ENCODE measurements at regions not wholly inside any gene's neighbourhood (a gene's known extent, or its start where the extent isn't known, plus 50 kb on each side); places are given as distances from the start of the nearest gene placed in this dataset.
A peak's percentile ranks its signal among the peaks of the same experiment; 100 is the strongest.

GRCh38 chr1:213324859-213325258, 273.8 kb downstream of the RPS6KC1 start:
- TF ChIP-seq CREB1 (IDR thresholded peaks at IDR 0.05; ENCODE audit: low read depth) (no peak), EP300 (IDR thresholded peaks at IDR 0.05; ENCODE audit: borderline replicate concordance) (no peak), NFIC (IDR thresholded peaks at IDR 0.05) (no peak), REST (IDR thresholded peaks at IDR 0.05; ENCODE audit: low read depth) (no peak), FOXM1 (IDR thresholded peaks at IDR 0.05; ENCODE audit: borderline replicate concordance, low read depth) (no peak), EGR1 (IDR thresholded peaks at IDR 0.05) (no peak), TEAD4 (IDR thresholded peaks at IDR 0.05) (no peak), TCF12 (IDR thresholded peaks at IDR 0.05; ENCODE audit: low read depth) (no peak), USF1 (IDR thresholded peaks at IDR 0.05) (no peak), TAF1 (IDR thresholded peaks at IDR 0.05; ENCODE audit: low read depth) (no peak), CEBPB (IDR thresholded peaks at IDR 0.05) (no peak), YY1 (IDR thresholded peaks at IDR 0.05; ENCODE audit: low read depth) (no peak), MAX (IDR thresholded peaks at IDR 0.05) (no peak)

- TF ChIP-seq CEBPB (IDR thresholded peaks at IDR 0.05) (no peak), CREB1 (IDR thresholded peaks at IDR 0.05; ENCODE audit: low read depth) (no peak)
Measured at GRCh38 chr1:213325482-213325881, 274.4 kb downstream of the RPS6KC1 start.

- no peak for TF ChIP-seq EGR1 (IDR thresholded peaks at IDR 0.05)
- TF ChIP-seq CEBPB (IDR thresholded peaks at IDR 0.05), result no peak
- no peak for TF ChIP-seq ZBTB7A (IDR thresholded peaks at IDR 0.05; ENCODE audit: low read depth)
- no peak for TF ChIP-seq TCF12 (IDR thresholded peaks at IDR 0.05; ENCODE audit: low read depth)
- no peak for TF ChIP-seq YY1 (IDR thresholded peaks at IDR 0.05; ENCODE audit: low read depth)
- no peak for TF ChIP-seq NFIC (IDR thresholded peaks at IDR 0.05)
- no peak for TF ChIP-seq REST (IDR thresholded peaks at IDR 0.05; ENCODE audit: low read depth)
- no peak for TF ChIP-seq USF1 (IDR thresholded peaks at IDR 0.05)
- TF ChIP-seq EP300 (IDR thresholded peaks at IDR 0.05; ENCODE audit: borderline replicate concordance), result no peak
- no peak for TF ChIP-seq RAD21 (IDR thresholded peaks at IDR 0.05; ENCODE audit: low read depth)
- no peak for TF ChIP-seq TAF1 (IDR thresholded peaks at IDR 0.05; ENCODE audit: low read depth)
- TF ChIP-seq CREB1 (IDR thresholded peaks at IDR 0.05; ENCODE audit: low read depth), result no peak
Measured at GRCh38 chr1:213326281-213327016, 275.4 kb downstream of the RPS6KC1 start.

- peak; percentile 39; the same call in 1 of the 2 replicates for TF ChIP-seq CEBPB (IDR thresholded peaks at IDR 0.05)
- TF ChIP-seq TEAD4 (IDR thresholded peaks at IDR 0.05), result no peak
Measured at GRCh38 chr1:213327017-213327667, 276.1 kb downstream of the RPS6KC1 start.

GRCh38 chr1:213329406-213330008, 278.5 kb downstream of the RPS6KC1 start:
- no peak for TF ChIP-seq ZBTB7A (IDR thresholded peaks at IDR 0.05; ENCODE audit: low read depth)
- TF ChIP-seq TCF12 (IDR thresholded peaks at IDR 0.05; ENCODE audit: low read depth), result no peak
- no peak for TF ChIP-seq YY1 (IDR thresholded peaks at IDR 0.05; ENCODE audit: low read depth)
- TF ChIP-seq REST (IDR thresholded peaks at IDR 0.05; ENCODE audit: low read depth), result no peak
- TF ChIP-seq TEAD4 (IDR thresholded peaks at IDR 0.05), result no peak
- no peak for TF ChIP-seq MAX (IDR thresholded peaks at IDR 0.05)
- TF ChIP-seq EGR1 (IDR thresholded peaks at IDR 0.05), result no peak
- no peak for TF ChIP-seq NFIC (IDR thresholded peaks at IDR 0.05)
- no peak for TF ChIP-seq RAD21 (IDR thresholded peaks at IDR 0.05; ENCODE audit: low read depth)
- no peak for TF ChIP-seq CEBPB (IDR thresholded peaks at IDR 0.05)
- no peak for TF ChIP-seq TAF1 (IDR thresholded peaks at IDR 0.05; ENCODE audit: low read depth)
- no peak for TF ChIP-seq EP300 (IDR thresholded peaks at IDR 0.05; ENCODE audit: borderline replicate concordance)
- no peak for TF ChIP-seq CREB1 (IDR thresholded peaks at IDR 0.05; ENCODE audit: low read depth)
- no peak for TF ChIP-seq FOXM1 (IDR thresholded peaks at IDR 0.05; ENCODE audit: borderline replicate concordance, low read depth)
- no peak for TF ChIP-seq USF1 (IDR thresholded peaks at IDR 0.05)

Data from Ishikawa (cell line).